Esophagus muscularis mucosa (tissue), 4 donors: ENCODE measurements at regions not wholly inside any gene's neighbourhood (a gene's known extent, or its start where the extent isn't known, plus 50 kb on each side); places are given as distances from the start of the nearest gene placed in this dataset.

Experiments
- CTCF ChIP-seq, 3 experiments: fragments of 200-600 bp in 2 of 3; fragments of 450-650 bp in 1 of 3; sonication (generic) in 2 of 3; IDR thresholded peaks; one replicate each; pipeline ENCODE4 v1.5.1; 2017 to 2019; ENCODE audit warnings: antibody characterized with exemption in 3 of 3, mild to moderate bottlenecking in 2 of 3, moderate library complexity in 1 of 3
- EP300 ChIP-seq: sonication (generic); formaldehyde crosslinking; IDR thresholded peaks from one replicate; pipeline ENCODE4 v1.6.1; 2017; ENCODE audit warnings: antibody characterized with exemption
- POLR2AphosphoS5 ChIP-seq, 2 donors: sonication (generic); formaldehyde crosslinking; IDR thresholded peaks; one replicate each; pipeline ENCODE4 v1.6.1; 2017; ENCODE audit warnings: antibody characterized with exemption in 2 of 2

DNA sequence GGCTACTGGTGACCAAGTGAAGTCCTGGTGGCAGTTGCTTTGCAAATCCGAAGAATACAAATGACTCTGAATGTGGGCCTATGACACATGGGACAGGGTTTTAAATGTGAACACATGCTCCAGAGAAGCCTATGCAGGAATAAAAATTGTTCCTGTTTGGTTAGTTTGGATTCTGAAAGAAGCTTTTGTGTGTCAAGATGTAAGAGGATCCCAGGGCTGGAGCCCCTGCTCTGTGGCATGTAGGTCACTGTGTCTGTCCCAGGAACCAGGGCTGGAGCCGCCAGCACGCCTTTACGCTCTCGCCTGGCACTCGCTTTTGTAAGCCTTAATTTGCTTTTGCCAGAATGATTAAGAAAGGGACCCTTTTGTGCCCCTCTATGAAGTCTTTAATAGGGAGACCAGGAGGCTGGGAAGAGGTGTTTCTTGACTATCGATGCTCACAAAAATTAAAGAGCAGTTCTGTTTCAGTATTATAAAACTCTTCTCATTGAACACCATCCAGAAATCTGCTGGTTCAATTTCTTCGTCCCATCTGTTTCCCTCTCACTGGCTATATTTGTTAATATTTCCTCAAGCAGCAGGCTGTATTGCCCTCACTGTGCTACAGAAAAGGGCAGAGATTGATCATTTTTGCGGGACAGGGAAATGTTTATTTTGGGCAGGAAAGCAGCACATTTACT lies 532.7 kb upstream of the POU3F3 start:
- no peak for TF ChIP-seq CTCF (IDR thresholded peaks at IDR 0.05)
- no peak for TF ChIP-seq EP300
- TF ChIP-seq POLR2AphosphoS5 (IDR thresholded peaks at IDR 0.05), result no peak
